DOHH2 (cell line): ENCODE measurements at regions not wholly inside any gene's neighbourhood (a gene's known extent, or its start where the extent isn't known, plus 50 kb on each side); places are given as distances from the start of the nearest gene placed in this dataset.

Source experiments
- H3F3A ChIP-seq: fragments of 200-600 bp; sonication (generic), shearing (Covaris generic); 2 replicates; pipeline ENCODE4 v1.6.0; 2016; ENCODE audit warnings: antibody characterized with exemption, mild to moderate bottlenecking; ENCODE audit not compliant: control insufficient read depth, insufficient read depth
- H3K27ac ChIP-seq: fragments of 200-600 bp; sonication (generic); 2 replicates; pipeline ENCODE4 v1.5.1; 2014; ENCODE audit warnings: low read depth, mild to moderate bottlenecking, low read length, moderate library complexity
- H3K27me3 ChIP-seq: fragments of 200-600 bp; sonication (generic); 2 replicates; pipeline ENCODE4 v1.6.1; 2014; ENCODE audit warnings: mild to moderate bottlenecking, low read length, mixed read lengths; ENCODE audit not compliant: control insufficient read depth
- H3K36me3 ChIP-seq: fragments of 200-600 bp; sonication (generic); 2 replicates; pipeline ENCODE4 v1.6.1; 2014; ENCODE audit warnings: mild to moderate bottlenecking, low read length, moderate library complexity, mixed read lengths; ENCODE audit not compliant: control insufficient read depth
- H3K4me1 ChIP-seq: fragments of 200-600 bp; sonication (generic); 2 replicates; pipeline ENCODE4 v1.6.1; 2014; ENCODE audit warnings: mild to moderate bottlenecking, low read length, mixed read lengths; ENCODE audit not compliant: control insufficient read depth
- H3K4me2 ChIP-seq: fragments of 200-600 bp; sonication (generic); 2 replicates; pipeline ENCODE4 v1.6.0; 2014; ENCODE audit warnings: mild to moderate bottlenecking, low read length, moderate library complexity
- H3K4me3 ChIP-seq: fragments of 200-600 bp; sonication (generic); 2 replicates; pipeline ENCODE4 v1.5.1; 2014; ENCODE audit warnings: mild to moderate bottlenecking, low read length, mixed read lengths
- H3K79me2 ChIP-seq: fragments of 200-600 bp; sonication (generic); 2 replicates; pipeline ENCODE4 v1.6.1; 2014; ENCODE audit warnings: mild to moderate bottlenecking, low read length, mixed read lengths; ENCODE audit not compliant: control insufficient read depth
- H3K9me2 ChIP-seq: fragments of 200-600 bp; sonication (generic); replicated peaks from 2 replicates; pipeline ENCODE4 v1.6.1; 2014; ENCODE audit warnings: mild to moderate bottlenecking, low read length, mixed read lengths; ENCODE audit not compliant: control insufficient read depth
- H3K9me3 ChIP-seq: fragments of 200-600 bp; sonication (generic); 2 replicates; pipeline ENCODE4 v1.6.1; 2014; ENCODE audit warnings: antibody characterized with exemption, low read length, mixed read lengths; ENCODE audit not compliant: control insufficient read depth, insufficient read depth
- H4K20me1 ChIP-seq: fragments of 200-600 bp; sonication (generic); 2 replicates; pipeline ENCODE4 v1.6.0; 2014; ENCODE audit warnings: low read depth, mild to moderate bottlenecking, antibody characterized with exemption, low read length, moderate library complexity; ENCODE audit not compliant: control insufficient read depth, insufficient read depth
- CTCF ChIP-seq: fragments of 200-600 bp; sonication (generic); IDR thresholded peaks from one replicate; pipeline ENCODE4 v1.5.1; 2014; ENCODE audit warnings: antibody characterized with exemption, mild to moderate bottlenecking, low read depth, low read length; ENCODE audit not compliant: poor library complexity, severe bottlenecking
- EZH2phosphoT487 ChIP-seq: fragments of 200-600 bp; sonication (generic); IDR thresholded peaks from 2 replicates; pipeline ENCODE4 v1.6.1; 2017; ENCODE audit warnings: borderline replicate concordance, mild to moderate bottlenecking, antibody characterized with exemption, low read length, moderate library complexity, mixed read lengths

GRCh38 chr10:78199005-78199725 is 165.5 kb downstream of the RPS24 start:
- H3K9me2 ChIP-seq, result no peaks in the 10 kb centered on the region
- TF ChIP-seq CTCF (no peak), EZH2phosphoT487 (no peak)

GRCh38 chr10:78199759-78200158 is 166.1 kb downstream of the RPS24 start:
- TF ChIP-seq EZH2phosphoT487, result no peak
- no peak for TF ChIP-seq CTCF

More at GRCh38 chr10:78199005-78199725, 165.5 kb downstream of the RPS24 start:
- H3K4me2 ChIP-seq, result no peak overlapping the region
- H3K9me3 ChIP-seq, result no peaks in the 10 kb centered on the region
- H3K27me3 ChIP-seq, result no peaks in the 10 kb centered on the region; the same call in none of the 2 replicates
- H4K20me1 ChIP-seq, result no peaks in the 10 kb centered on the region
- H3K27ac ChIP-seq, result no peak overlapping the region
- no peaks in the 10 kb centered on the region for H3K36me3 ChIP-seq
- no peak overlapping the region for H3K4me3 ChIP-seq
- H3K79me2 ChIP-seq, result no peaks in the 10 kb centered on the region
- H3K4me1 ChIP-seq, result no peaks in the 10 kb centered on the region
- H3F3A ChIP-seq, result no peaks in the 10 kb centered on the region

GRCh38 chr10:78200686-78201085 is 167.0 kb downstream of the RPS24 start:
- Histone ChIP-seq H3K4me1 (no peaks in the 10 kb centered on the region), H4K20me1 (no peaks in the 10 kb centered on the region), H3K9me3 (no peaks in the 10 kb centered on the region), H3K27ac (no peak overlapping the region), H3K79me2 (no peaks in the 10 kb centered on the region), H3F3A (no peaks in the 10 kb centered on the region), H3K36me3 (no peaks in the 10 kb centered on the region), H3K9me2 (no peaks in the 10 kb centered on the region), H3K27me3 (no peaks in the 10 kb centered on the region; the same call in 1 of the 2 replicates), H3K4me3 (no peak overlapping the region), H3K4me2 (no peak overlapping the region)
- TF ChIP-seq EZH2phosphoT487 (no peak), CTCF (no peak)

More at GRCh38 chr10:78199759-78200158, 166.1 kb downstream of the RPS24 start:
- Histone ChIP-seq H4K20me1 (no peaks in the 10 kb centered on the region), H3K4me1 (no peaks in the 10 kb centered on the region), H3K36me3 (no peaks in the 10 kb centered on the region), H3K27me3 (no peaks in the 10 kb centered on the region; the same call in 1 of the 2 replicates), H3K9me3 (no peaks in the 10 kb centered on the region), H3F3A (no peaks in the 10 kb centered on the region), H3K27ac (no peak overlapping the region), H3K4me2 (no peak overlapping the region), H3K79me2 (no peaks in the 10 kb centered on the region), H3K9me2 (no peaks in the 10 kb centered on the region), H3K4me3 (no peak overlapping the region)
